Ishikawa (cell line): ENCODE measurements at regions not wholly inside any gene's neighbourhood (a gene's known extent, or its start where the extent isn't known, plus 50 kb on each side); places are given as distances from the start of the nearest gene placed in this dataset.

Experiments used
- CREB1 ChIP-seq: IDR thresholded peaks from 2 replicates; pipeline ENCODE4 v1.6.1; 2012; ENCODE audit warnings: low read depth
- EGR1 ChIP-seq: IDR thresholded peaks from 2 replicates; pipeline ENCODE4 v1.6.1; 2012
- EP300 ChIP-seq: IDR thresholded peaks from 2 replicates; pipeline ENCODE4 v1.6.1; 2012; ENCODE audit warnings: borderline replicate concordance
- MAX ChIP-seq: IDR thresholded peaks from 2 replicates; pipeline ENCODE4 v1.6.1; 2012
- NFIC ChIP-seq: IDR thresholded peaks from 2 replicates; pipeline ENCODE4 v1.6.1; 2012
- RAD21 ChIP-seq: IDR thresholded peaks from 2 replicates; pipeline ENCODE4 v1.6.1; 2012; ENCODE audit warnings: low read depth
- TAF1 ChIP-seq: IDR thresholded peaks from 2 replicates; pipeline ENCODE4 v1.6.1; 2012; ENCODE audit warnings: low read depth, mild to moderate bottlenecking
- TCF12 ChIP-seq: IDR thresholded peaks from 2 replicates; pipeline ENCODE4 v1.6.1; 2012; ENCODE audit warnings: low read depth
- TEAD4 ChIP-seq: IDR thresholded peaks from 2 replicates; pipeline ENCODE4 v1.6.1; 2012
- YY1 ChIP-seq: IDR thresholded peaks from 2 replicates; pipeline ENCODE4 v1.6.1; 2012; ENCODE audit warnings: low read depth
- ZBTB7A ChIP-seq: IDR thresholded peaks from 2 replicates; pipeline ENCODE4 v1.6.1; 2012; ENCODE audit warnings: low read depth
- TF ChIP-seq, protein P1 (sequence below): IDR thresholded peaks from 2 replicates; pipeline ENCODE4 v1.6.1; 2012; ENCODE audit warnings: low read depth, mild to moderate bottlenecking
- TF ChIP-seq, protein P2 (sequence below): IDR thresholded peaks from 2 replicates; pipeline ENCODE4 v1.6.1; 2012

GRCh38 chr1:201672685-201673084 is 133.8 kb downstream of the NAV1 start:
- TF ChIP-seq, protein P1, sequence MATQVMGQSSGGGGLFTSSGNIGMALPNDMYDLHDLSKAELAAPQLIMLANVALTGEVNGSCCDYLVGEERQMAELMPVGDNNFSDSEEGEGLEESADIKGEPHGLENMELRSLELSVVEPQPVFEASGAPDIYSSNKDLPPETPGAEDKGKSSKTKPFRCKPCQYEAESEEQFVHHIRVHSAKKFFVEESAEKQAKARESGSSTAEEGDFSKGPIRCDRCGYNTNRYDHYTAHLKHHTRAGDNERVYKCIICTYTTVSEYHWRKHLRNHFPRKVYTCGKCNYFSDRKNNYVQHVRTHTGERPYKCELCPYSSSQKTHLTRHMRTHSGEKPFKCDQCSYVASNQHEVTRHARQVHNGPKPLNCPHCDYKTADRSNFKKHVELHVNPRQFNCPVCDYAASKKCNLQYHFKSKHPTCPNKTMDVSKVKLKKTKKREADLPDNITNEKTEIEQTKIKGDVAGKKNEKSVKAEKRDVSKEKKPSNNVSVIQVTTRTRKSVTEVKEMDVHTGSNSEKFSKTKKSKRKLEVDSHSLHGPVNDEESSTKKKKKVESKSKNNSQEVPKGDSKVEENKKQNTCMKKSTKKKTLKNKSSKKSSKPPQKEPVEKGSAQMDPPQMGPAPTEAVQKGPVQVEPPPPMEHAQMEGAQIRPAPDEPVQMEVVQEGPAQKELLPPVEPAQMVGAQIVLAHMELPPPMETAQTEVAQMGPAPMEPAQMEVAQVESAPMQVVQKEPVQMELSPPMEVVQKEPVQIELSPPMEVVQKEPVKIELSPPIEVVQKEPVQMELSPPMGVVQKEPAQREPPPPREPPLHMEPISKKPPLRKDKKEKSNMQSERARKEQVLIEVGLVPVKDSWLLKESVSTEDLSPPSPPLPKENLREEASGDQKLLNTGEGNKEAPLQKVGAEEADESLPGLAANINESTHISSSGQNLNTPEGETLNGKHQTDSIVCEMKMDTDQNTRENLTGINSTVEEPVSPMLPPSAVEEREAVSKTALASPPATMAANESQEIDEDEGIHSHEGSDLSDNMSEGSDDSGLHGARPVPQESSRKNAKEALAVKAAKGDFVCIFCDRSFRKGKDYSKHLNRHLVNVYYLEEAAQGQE = no peak
- TF ChIP-seq CREB1 (no peak), EGR1 (no peak), RAD21 (no peak), MAX (no peak), EP300 (no peak), NFIC (no peak), YY1 (no peak), TAF1 (no peak), TCF12 (no peak), ZBTB7A (no peak), TEAD4 (no peak)
- TF ChIP-seq, protein P2, sequence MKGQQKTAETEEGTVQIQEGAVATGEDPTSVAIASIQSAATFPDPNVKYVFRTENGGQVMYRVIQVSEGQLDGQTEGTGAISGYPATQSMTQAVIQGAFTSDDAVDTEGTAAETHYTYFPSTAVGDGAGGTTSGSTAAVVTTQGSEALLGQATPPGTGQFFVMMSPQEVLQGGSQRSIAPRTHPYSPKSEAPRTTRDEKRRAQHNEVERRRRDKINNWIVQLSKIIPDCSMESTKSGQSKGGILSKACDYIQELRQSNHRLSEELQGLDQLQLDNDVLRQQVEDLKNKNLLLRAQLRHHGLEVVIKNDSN = no peak
